ENCODE measurements at regions not wholly inside any gene's neighbourhood (a gene's known extent, or its start where the extent isn't known, plus 50 kb on each side); places are given as distances from the start of the nearest gene placed in this dataset.
A peak's percentile ranks its signal among the peaks of the same experiment; 100 is the strongest.
"Not testable (repeated sequence)": the region's sequence is repeated elsewhere in the genome, so short reads cannot be mapped to it uniquely, and the experiment has no call there.

GRCh38 chr1:182331387-182331786 is 60.2 kb downstream of the GLUL start:
- no peak for DNase-seq

- DNase-seq = peak; percentile 59
Observed at GRCh38 chr1:182330303-182330702, 61.3 kb downstream of the GLUL start.

DNA sequence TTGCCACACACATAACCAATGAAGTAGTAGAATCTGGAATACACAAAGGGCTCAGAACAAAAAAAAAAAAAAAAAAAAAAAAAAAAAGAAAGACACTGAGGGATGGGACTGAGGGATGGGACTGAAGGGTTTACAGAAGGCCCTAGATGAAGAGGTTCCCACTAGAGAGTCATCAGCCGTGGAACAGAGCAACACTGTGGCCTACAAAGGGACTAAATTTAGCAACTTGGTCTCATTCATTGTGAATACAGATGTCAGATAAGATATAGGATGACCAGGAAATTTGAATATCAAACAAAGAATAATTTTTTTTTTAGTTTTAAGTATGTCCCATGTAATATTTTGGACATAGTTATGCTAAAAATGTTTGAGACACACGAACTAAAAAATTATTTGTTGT is 62.1 kb downstream of the GLUL start:
- DNase-seq = no peak

DNA sequence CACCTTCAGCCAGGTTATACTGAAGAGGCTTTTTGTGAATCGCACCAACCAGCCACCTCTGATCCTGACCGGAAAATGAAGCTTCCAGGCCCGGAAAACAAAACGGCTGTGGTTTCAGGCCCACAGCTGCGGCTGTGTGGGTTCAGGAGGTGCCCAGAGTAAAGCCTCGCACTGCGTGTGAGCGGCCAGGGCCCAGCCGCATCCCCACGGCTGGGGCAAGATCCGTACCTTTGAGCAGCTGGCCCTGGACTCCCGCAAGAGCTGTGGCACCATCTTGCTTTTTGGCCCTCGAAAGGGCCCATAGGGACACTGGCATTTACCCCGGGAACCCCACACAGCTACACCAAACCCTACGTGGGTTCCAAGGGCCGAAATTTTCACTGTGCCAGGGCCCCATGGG is 63.0 kb downstream of the GLUL start:
- no peak for DNase-seq

- no peak for DNase-seq
Observed at GRCh38 chr1:182325339-182325738, 66.3 kb downstream of the GLUL start.

- not testable (repeated sequence) for DNase-seq
Observed at GRCh38 chr1:182321532-182321931, 70.1 kb downstream of the GLUL start.

GRCh38 chr1:182317611-182318161 is 73.9 kb downstream of the GLUL start:
- DNase-seq = no peak

GRCh38 chr1:182316454-182316853 is 75.1 kb downstream of the GLUL start:
- not testable (repeated sequence) for DNase-seq

- DNase-seq = no peak
Observed at GRCh38 chr1:182315167-182315556, 76.4 kb downstream of the GLUL start.

DNA sequence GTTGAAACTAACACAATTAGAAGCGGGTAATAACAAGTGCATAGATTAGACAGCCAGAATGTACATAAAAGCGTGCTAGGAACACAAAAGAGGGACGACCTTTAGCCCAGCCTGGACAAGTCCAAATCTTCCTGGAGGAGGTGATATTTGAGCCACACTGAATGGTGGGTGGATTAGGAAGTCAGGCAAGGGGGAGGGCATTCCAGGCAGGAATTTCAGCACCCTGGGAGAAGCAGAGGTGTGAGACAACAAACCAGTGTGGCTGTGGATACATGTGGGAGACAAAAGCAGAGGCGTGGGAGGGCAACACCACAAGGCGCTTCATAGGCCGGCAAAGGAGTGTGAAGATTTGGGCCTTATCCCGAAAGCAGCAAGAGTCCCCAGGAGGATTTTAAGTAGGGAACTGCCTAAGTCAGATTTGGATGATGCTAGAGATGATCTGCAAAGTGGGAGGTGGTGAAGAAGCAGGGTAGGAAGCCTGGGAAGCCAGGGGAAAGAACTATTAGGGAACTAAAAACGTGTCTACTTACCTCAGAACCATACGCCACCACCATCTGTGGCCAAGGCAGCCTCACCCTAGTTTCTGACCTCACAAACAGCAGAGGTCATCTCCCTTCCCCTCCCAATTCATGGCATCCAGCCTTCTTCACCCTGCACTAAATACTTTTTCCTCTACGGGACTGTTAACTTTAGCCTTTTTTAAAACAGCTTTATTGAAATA is 81.8 kb downstream of the GLUL start:
- peak; percentile 9 for DNase-seq

DNA sequence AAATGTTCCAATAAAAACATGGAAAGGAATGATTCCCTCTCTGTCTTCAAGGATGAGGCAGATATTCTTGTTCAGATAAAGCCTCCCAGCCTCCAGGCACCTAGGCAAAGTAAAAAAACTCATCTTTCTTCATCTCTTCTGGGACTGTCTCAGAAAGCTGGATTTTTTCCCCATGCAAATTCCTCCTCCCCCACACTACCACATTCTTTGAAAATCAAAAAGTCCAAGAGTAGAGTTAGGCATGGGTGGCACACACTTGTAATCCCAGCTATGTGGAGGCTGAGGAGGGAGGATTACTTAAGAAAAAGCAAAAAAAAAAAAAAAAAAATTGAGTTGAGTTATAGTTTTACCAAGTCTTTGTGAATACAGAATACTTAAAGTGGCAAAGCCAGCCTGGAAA is 82.8 kb downstream of the GLUL start:
- peak; percentile 36 for DNase-seq

GRCh38 chr1:182307486-182307885 is 84.1 kb downstream of the GLUL start:
- DNase-seq = not testable (repeated sequence)

DNA sequence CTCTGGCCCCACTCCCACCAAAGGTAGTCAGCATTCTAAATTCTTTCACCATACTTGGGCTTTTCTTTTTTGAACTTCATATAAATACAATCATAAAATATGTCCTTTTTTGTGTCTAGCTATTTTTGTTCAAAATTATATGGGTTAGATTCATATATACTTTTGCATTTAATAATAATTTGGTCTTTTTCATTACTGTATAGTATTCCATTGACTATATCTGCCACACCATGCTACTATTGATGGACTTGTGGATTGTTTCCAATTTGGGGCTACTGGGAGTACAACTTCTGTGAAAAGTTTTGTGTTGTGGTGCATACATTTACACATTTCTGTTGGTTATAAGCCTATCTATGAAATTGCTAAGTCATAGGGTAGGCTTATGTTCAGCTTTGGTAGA is 85.7 kb downstream of the GLUL start:
- DNase-seq = no peak

GRCh38 chr1:182304627-182305026 is 87.0 kb downstream of the GLUL start:
- DNase-seq = no peak

DNA sequence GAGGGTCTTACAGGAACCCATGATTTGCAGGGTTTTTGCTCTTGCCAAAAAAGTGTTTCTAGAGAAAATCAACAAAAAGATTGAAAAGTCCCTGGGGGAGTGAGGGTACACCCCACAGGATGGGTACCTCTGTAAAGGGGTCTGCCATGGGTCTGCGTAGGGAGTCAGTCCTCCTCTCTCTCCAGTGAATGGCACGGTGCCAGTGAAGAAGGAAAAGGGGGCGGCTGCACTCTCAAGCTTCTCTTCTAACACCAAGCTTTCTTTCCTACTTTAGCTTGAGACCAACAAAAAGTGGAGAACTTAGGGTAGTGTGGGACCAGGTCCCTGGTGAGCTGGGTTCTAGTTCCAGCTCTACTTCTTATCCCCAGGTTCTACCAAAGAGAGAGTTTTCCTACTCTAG is 87.4 kb downstream of the GLUL start:
- DNase-seq = no peak

- DNase-seq = no peak
Observed at GRCh38 chr1:182303778-182304177, 87.8 kb downstream of the GLUL start.

DNA sequence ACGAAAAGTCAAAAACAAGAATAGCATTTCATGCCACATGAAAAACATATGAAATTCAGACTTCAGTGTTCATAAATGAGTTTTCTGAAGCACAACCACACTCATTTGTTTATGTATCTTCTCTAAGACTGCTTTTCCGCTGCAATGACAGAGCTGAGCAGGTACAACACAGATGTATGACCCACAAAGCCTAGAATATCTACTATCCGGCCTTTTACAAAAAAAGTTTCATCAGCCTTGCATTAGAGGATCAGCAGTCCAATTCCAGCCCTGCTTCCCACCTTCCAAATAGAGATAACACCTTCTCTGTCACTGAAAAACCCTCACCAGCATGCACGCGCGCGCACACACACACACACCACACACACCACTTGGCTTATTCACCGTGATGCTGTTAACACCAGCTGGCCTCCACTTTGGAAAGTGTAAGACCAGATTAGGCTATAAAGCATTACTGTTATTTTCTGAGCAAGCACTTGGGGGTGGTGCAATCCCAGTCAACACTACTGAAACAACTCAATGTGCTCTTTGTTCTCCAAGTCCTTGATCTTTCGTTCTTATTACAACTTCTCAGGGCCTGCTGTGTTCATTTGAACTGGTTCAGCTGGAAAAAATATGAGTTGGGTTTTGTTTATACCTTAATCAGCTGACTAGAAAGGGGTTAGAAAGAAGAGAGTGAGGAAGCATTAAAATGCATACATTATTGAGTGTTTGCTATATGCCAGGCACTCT is 90.0 kb downstream of the GLUL start:
- no peak for DNase-seq

DNA sequence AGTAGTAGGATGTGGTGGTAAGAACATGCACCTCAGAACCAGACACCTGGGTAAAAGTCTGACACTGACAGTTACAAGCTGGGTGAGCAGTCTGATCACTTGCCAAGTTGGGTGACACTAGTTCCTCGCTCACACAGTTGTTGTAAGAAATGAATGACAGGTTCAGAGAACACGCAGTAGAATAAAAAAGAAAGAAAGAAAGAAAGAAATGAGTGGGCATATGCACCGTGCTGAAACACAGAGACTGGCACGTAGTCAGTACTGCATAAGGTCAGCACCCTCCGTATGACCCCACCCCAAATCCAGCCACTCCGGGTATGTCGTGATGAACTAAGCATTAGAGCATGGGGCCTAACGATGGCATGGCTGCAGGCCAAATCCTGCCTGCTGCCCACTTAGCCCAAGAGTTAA is 90.6 kb downstream of the GLUL start:
- no peak for DNase-seq

DNA sequence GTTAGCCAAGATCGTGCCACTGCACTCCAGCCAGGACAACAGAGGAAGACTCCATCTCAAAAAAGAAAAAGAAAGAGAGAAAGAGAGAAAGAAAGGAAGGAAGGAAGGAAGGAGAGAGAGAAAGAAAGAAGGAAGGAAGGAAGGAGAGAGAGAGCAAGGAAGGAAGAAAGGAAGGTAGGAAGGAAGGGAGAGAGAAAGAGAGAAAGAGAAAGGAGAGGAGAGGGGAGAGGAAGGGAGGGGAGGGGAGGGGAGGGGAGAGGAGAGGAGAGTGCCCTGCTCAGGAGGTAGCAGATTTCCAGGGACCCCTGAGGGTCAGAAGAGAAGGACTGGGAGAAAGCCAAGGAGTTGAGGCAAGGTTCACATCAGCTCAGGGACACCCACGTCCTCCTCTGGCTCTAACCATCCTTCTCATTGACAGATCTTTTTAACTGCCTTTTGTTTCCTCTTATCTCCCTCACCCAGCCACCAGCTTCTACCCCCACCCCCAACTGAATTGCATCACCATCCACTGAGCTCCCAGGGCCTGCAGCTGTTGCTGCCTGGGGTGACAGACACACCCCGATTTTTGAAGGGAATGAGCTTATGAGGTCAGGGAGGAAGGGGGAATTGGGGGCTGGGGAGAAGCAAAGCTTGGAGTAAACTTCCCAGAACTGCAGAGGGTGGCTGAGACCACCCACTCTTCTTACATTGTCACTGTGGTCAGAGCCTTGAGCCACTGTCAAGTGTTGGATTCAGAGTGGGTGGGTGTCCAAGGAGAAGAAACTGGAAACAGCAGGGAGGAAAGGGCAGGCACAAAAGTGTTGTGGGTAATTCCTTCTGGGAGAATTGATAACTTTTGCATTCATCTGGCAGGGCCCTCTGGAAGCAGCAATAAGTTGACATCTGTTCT is 91.6 kb downstream of the GLUL start:
- DNase-seq = peak; percentile 14

DNA sequence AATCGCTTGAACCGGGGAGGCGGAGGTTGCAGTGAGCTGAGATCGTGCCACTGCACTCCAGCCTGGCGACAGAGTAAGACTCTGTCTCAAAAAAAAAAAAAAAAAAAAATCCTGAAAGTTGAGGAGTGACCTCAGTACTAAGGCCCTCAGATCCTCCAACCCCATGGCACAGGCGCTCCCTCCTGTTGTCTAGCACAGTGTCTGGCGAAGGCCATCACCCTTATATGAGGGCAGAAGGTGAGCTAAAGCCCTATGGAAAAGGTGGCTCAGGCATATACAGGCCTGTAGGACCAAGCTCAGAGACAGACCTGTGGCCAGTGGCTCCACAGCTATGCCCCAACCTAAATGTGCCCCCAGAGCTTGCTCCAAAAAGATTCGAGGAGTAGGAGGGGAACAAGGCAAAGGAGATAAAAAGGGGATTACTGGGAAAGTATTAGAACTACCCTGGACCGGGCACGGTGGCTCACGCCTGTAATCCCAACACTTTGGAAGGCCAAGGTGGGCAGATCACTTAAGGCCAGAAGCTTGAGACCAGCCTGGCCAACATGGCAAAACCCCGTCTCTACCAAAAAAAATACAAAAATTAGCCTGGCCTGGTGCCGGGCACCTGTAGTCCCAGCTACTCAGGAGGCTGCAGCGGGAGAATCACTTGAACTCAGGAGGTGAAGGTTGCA is 92.4 kb downstream of the GLUL start:
- DNase-seq = not testable (repeated sequence)

DNA sequence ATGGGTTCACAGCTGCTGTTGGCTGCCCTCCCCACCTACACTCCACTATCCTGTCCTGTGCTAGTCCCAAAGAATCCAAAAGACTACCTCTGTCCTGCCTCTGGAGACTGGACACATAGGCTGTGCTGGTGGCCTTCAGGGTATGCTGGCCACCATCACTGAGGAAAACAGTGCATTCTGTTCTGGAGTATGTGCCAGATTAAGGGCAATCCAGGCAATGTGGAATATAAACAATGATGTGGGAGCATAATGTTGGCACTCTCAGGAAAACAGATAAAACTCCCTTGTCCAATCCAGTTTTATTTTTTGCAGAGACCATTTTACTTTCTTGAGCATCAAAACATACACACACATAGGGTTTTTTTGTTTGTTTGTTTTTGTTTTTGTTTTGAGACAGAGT is 94.3 kb downstream of the GLUL start:
- DNase-seq = no peak

GRCh38 chr1:182295697-182296096 is 95.9 kb downstream of the GLUL start:
- no peak for DNase-seq

GRCh38 chr1:182293119-182293589 is 98.4 kb downstream of the GLUL start:
- DNase-seq = no peak

Data from NCI-H226 (cell line).